Common myeloid progenitor, CD34-positive (primary cell): ENCODE measurements at regions not wholly inside any gene's neighbourhood (a gene's known extent, or its start where the extent isn't known, plus 50 kb on each side); places are given as distances from the start of the nearest gene placed in this dataset.
"Not testable (repeated sequence)": the region's sequence is repeated elsewhere in the genome, so short reads cannot be mapped to it uniquely, and the experiment has no call there.

ENCODE experiments used
- CTCF ChIA-PET: fragments of 350-600 bp; sonication (Branson Sonifier 250); formaldehyde crosslinking; loops from one replicate; lab custom pipeline; 2021; ENCODE audit warnings: antibody characterized with exemption; lab: Charles Lee
- POLR2A ChIA-PET: fragments of 350-600 bp; sonication (Branson Sonifier 250); formaldehyde crosslinking; loops from one replicate; lab custom pipeline; 2021; ENCODE audit warnings: antibody characterized with exemption; lab: Charles Lee
- DNase-seq, 3 donors: peaks; one replicate each; pipeline versions ENCODE4 v3.0.0 to v3.0.0-alpha.2; 2013
- H3K27ac ChIP-seq, 2 experiments: 1 replicate in 1 of 2; 2 replicates in 1 of 2; pipeline ENCODE4 v1.7.0; 2013; ENCODE audit warnings: inconsistent platforms in 2 of 2, low read length in 2 of 2, mild to moderate bottlenecking in 2 of 2, low read depth in 1 of 2, moderate library complexity in 1 of 2; ENCODE audit not compliant: severe bottlenecking in 2 of 2, insufficient read depth in 1 of 2, poor library complexity in 1 of 2
- H3K27me3 ChIP-seq, 5 experiments: replicated peaks in 2 of 5; 1 replicate in 3 of 5; 2 replicates in 2 of 5; pipeline versions ENCODE4 v1.6.1 to v1.7.0; 2013; ENCODE audit warnings: low read length in 4 of 5, mild to moderate bottlenecking in 2 of 5, moderate library complexity in 2 of 5, inconsistent platforms in 1 of 5; ENCODE audit not compliant: insufficient read depth in 5 of 5, control insufficient read depth in 4 of 5
- H3K36me3 ChIP-seq, 4 experiments: 1 replicate in 2 of 4; 2 replicates in 2 of 4; pipeline versions ENCODE4 v1.6.1 to v1.7.0; 2013; ENCODE audit warnings: low read length in 3 of 4, control low read depth in 1 of 4, mild to moderate bottlenecking in 1 of 4; ENCODE audit not compliant: control insufficient read depth in 4 of 4, insufficient read depth in 4 of 4
- H3K4me1 ChIP-seq, 4 experiments: 1 replicate in 3 of 4; 2 replicates in 1 of 4; pipeline versions ENCODE4 v1.6.1 to v1.7.1; 2013; ENCODE audit warnings: low read length in 3 of 4, mild to moderate bottlenecking in 3 of 4, control low read depth in 1 of 4, inconsistent platforms in 1 of 4, moderate library complexity in 1 of 4; ENCODE audit not compliant: control insufficient read depth in 4 of 4, insufficient read depth in 4 of 4; ENCODE audit errors: control extremely low read depth in 1 of 4
- H3K4me3 ChIP-seq, 7 experiments: 1 replicate in 4 of 7; 2 replicates in 3 of 7; pipeline versions ENCODE4 v1.5.1 to v1.7.0; 2013; ENCODE audit warnings: mild to moderate bottlenecking in 7 of 7, low read length in 6 of 7, moderate library complexity in 6 of 7, inconsistent platforms in 2 of 7, low read depth in 2 of 7, control low read depth in 1 of 7; ENCODE audit not compliant: insufficient read depth in 4 of 7, control insufficient read depth in 1 of 7; ENCODE audit errors: extremely low read depth in 1 of 7
- H3K9me3 ChIP-seq, 5 experiments: 1 replicate in 4 of 5; 2 replicates in 1 of 5; pipeline versions ENCODE4 v1.6.1 to v1.7.1; 2013; ENCODE audit warnings: low read length in 4 of 5, mild to moderate bottlenecking in 2 of 5, inconsistent platforms in 1 of 5, low read depth in 1 of 5, moderate library complexity in 1 of 5; ENCODE audit not compliant: control insufficient read depth in 4 of 5, insufficient read depth in 2 of 5; ENCODE audit errors: control extremely low read depth in 1 of 5
- WGBS: methylation state at CpG from one replicate; pipeline ENCODE4 v1.1.5; 2013; ENCODE audit not compliant: insufficient coverage; 5-methylcytosine and 5-hydroxymethylcytosine counted together

DNA sequence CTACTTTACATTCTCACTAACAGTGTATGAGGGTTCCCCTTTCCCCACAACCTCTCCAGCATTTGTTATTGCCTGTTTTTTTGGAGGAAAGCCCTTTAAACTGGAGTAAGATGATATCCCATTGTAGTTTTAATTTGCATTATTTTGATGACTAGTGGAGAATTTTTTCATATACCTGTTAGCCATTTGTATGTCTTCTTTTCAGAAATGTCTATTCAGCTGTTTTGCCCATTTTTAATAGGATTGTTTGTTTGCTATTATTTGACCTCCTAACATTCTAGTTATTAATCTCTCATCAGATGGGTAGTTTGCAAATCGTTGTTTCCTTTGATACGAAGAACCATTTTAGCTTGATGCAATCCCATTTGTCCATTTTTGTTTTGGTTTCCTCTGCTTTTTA, 165.0 kb downstream of the GLUL start:
- Histone ChIP-seq H3K9me3 (peaks cover 0 to 4% (median 0%) of the 10 kb centered on the region in 5 experiments), H3K27me3 (no peaks in the 10 kb centered on the region), H3K27ac (no peak overlapping the region), H3K36me3 (no peaks in the 10 kb centered on the region), H3K4me1 (no peaks in the 10 kb centered on the region), H3K4me3 (no peak overlapping the region)
- WGBS, result 100% methylated on average over 2 of the region's 2 CpGs
- CTCF ChIA-PET, result interaction anchor here (1.2 kb wide), 1 partner anchor 83 kb away, joined by 4 read pairs; no protein-coding TSS in a partner anchor
- POLR2A ChIA-PET, result no interaction called here
- no peak for DNase-seq

- POLR2A ChIA-PET, H3K9me3 ChIP-seq, DNase-seq, H3K36me3 ChIP-seq, H3K4me1 ChIP-seq, H3K4me3 ChIP-seq, H3K27me3 ChIP-seq, H3K27ac ChIP-seq: not testable (repeated sequence)
- CTCF ChIA-PET, result interaction anchor here (1.2 kb wide), 1 partner anchor 23 kb away, joined by 3 read pairs; no protein-coding TSS in a partner anchor
- WGBS, result 100% methylated on average over 1 of the region's 3 CpGs
Measured at GRCh38 chr1:182225755-182226154, 164.2 kb upstream of the ZNF648 start.

DNA sequence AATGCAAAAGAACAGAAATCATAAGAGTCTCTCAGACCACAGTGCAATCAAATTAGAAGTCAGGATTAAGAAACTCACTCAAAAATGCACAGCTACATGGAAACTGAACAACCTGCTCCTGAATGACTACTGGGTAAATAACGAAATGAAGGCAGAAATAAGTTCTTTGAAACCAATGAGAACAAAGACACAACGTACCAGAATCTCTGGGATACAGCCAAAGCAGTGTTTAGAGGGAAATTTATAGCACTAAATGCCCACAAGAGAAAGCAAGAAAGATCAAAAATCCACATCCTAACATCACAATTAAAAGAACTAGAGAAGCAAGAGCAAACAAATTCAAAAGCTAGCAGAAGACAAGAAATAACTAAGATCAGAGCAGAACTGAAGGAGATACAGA, 160.5 kb upstream of the ZNF648 start:
- H3K36me3 ChIP-seq, POLR2A ChIA-PET, H3K4me3 ChIP-seq, DNase-seq, H3K9me3 ChIP-seq, H3K27ac ChIP-seq, H3K27me3 ChIP-seq, H3K4me1 ChIP-seq, CTCF ChIA-PET: not testable (repeated sequence)
- 89% methylated on average over 1 of the region's 2 CpGs for WGBS

- DNase-seq, H3K27ac ChIP-seq, CTCF ChIA-PET, H3K9me3 ChIP-seq, H3K4me3 ChIP-seq, POLR2A ChIA-PET, H3K27me3 ChIP-seq, H3K4me1 ChIP-seq, H3K36me3 ChIP-seq: not testable (repeated sequence)
- WGBS, result no CpG with 5 or more reads among the region's 1 CpG
Measured at GRCh38 chr1:182221367-182221766, 159.9 kb upstream of the ZNF648 start.

- Histone ChIP-seq H3K9me3 (peaks cover 0 to 4% (median 0%) of the 10 kb centered on the region in 5 experiments), H3K36me3 (no peaks in the 10 kb centered on the region), H3K4me1 (peaks cover 0 to 9% (median 2%) of the 10 kb centered on the region in 4 experiments), H3K27ac (no peak overlapping the region), H3K4me3 (no peak overlapping the region), H3K27me3 (no peaks in the 10 kb centered on the region)
- ChIA-PET POLR2A (no interaction called here), CTCF (no interaction called here)
- 58% methylated on average over 2 of the region's 2 CpGs for WGBS
- DNase-seq, result no peak
Measured at GRCh38 chr1:182217967-182218366, 156.5 kb upstream of the ZNF648 start.

GRCh38 chr1:182217071-182217470, 155.6 kb upstream of the ZNF648 start:
- no peak for DNase-seq
- Histone ChIP-seq H3K27ac (no peak overlapping the region), H3K4me1 (peaks cover 0 to 9% (median 2%) of the 10 kb centered on the region in 4 experiments), H3K9me3 (peaks cover 0 to 4% (median 0%) of the 10 kb centered on the region in 5 experiments), H3K27me3 (no peaks in the 10 kb centered on the region), H3K36me3 (no peaks in the 10 kb centered on the region), H3K4me3 (no peak overlapping the region)
- POLR2A ChIA-PET, result no interaction called here
- CTCF ChIA-PET, result no interaction called here
- WGBS, result 90% methylated on average over 2 of the region's 3 CpGs

- Histone ChIP-seq H3K9me3 (peaks cover 0 to 3% (median 0%) of the 10 kb centered on the region in 5 experiments), H3K27ac (no peak overlapping the region), H3K4me3 (no peak overlapping the region), H3K4me1 (peaks cover 0 to 9% (median 2%) of the 10 kb centered on the region in 4 experiments), H3K27me3 (no peaks in the 10 kb centered on the region), H3K36me3 (no peaks in the 10 kb centered on the region)
- DNase-seq, result no peak
- CTCF ChIA-PET, result interaction anchor here (0.8 kb wide), 1 partner anchor 14 kb away, joined by 3 read pairs; no protein-coding TSS in a partner anchor
- POLR2A ChIA-PET, result no interaction called here
Measured at GRCh38 chr1:182215764-182216163, 154.3 kb upstream of the ZNF648 start.
